ENCODE measurements at regions not wholly inside any gene's neighbourhood (a gene's known extent, or its start where the extent isn't known, plus 50 kb on each side); places are given as distances from the start of the nearest gene placed in this dataset.

- TF ChIP-seq ZZZ3 (IDR thresholded peaks at IDR 0.05; ENCODE audit: control insufficient read depth, insufficient read length, low read depth) = no peak
- TF ChIP-seq, protein P1, sequence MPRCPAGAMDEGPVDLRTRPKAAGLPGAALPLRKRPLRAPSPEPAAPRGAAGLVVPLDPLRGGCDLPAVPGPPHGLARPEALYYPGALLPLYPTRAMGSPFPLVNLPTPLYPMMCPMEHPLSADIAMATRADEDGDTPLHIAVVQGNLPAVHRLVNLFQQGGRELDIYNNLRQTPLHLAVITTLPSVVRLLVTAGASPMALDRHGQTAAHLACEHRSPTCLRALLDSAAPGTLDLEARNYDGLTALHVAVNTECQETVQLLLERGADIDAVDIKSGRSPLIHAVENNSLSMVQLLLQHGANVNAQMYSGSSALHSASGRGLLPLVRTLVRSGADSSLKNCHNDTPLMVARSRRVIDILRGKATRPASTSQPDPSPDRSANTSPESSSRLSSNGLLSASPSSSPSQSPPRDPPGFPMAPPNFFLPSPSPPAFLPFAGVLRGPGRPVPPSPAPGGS (IDR thresholded peaks at IDR 0.05; ENCODE audit: borderline replicate concordance, insufficient read depth, low read depth, low read length, poor library complexity, severe bottlenecking) = no peak
Measured at GRCh38 chr15:85311647-85312046, 68.8 kb upstream of the AKAP13 start (continued).

DNA sequence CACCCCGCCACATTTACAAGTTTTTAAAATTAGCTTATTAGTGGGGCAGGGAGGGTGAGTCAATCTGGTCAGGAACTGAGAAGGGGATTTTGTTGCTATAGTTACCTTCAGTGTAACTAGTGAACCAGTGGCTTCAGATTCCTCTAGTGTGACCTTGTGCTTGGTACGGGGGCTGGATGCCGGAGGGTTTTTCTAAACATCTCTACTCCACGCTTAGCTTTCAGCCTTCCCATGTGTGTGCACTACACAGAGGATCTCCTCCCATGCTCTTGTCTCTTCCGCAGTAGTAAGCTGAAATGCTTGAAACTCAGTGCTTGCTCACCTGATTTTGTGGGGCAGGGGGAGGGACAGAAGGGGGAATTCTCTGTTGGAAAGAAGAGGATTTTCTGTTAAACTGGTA lies 67.9 kb upstream of the AKAP13 start:
- Histone ChIP-seq H4K20me1 (ENCODE audit: control insufficient read depth, insufficient read depth) (no peaks in the 10 kb centered on the region), H2AFZ (ENCODE audit: control insufficient read depth, low read depth, low read length) (peak overlapping the region; percentile 93), H3K4me1 (ENCODE audit: control insufficient read depth, insufficient read depth, low read length) (peaks cover 36% of the 10 kb centered on the region), H3K79me2 (ENCODE audit: control insufficient read depth, insufficient read depth, low read length) (no peaks in the 10 kb centered on the region), H3K4me3 (peak overlapping the region; percentile 39), H3K27me3 (replicated peaks in 1 of 2; ENCODE audit: control insufficient read depth in 2 of 2, insufficient read depth in 2 of 2, low read length in 1 of 2) (no peaks in the 10 kb centered on the region), H3K4me2 (ENCODE audit: control insufficient read depth, insufficient read depth) (peak overlapping the region; percentile 78), H3K9ac (ENCODE audit: control insufficient read depth, insufficient read depth, low read length) (peak overlapping the region; percentile 39), H3K9me3 (replicated peaks; ENCODE audit: control insufficient read depth, insufficient read depth, low read length) (no peaks in the 10 kb centered on the region; the same call in 1 of the 3 replicates), H3K36me3 (ENCODE audit: control insufficient read depth in 2 of 2, insufficient read depth in 2 of 2, low read length in 1 of 2) (no peaks in the 10 kb centered on the region), H3K27ac (ENCODE audit: control insufficient read depth, insufficient read depth) (peak overlapping the region; percentile 84)
- ChIA-PET RAD21 (ENCODE audit: unreplicated experiment) (interaction anchor here (0.8 to 8.5 kb wide), 19 partner anchors 9 to 399 kb away, joined by 3 to 112 read pairs (median 5); partner anchors contain the start of gene AKAP13), CTCF (interaction anchor here (0.9 to 8.0 kb wide), 17 partner anchors 11 to 417 kb away, joined by 3 to 115 read pairs (median 4); no protein-coding TSS in a partner anchor), SMC1A (ENCODE audit: uncharacterized antibody, unreplicated experiment) (interaction anchor here (1.0 to 9.5 kb wide), 27 partner anchors 9 to 380 kb away, joined by 3 to 177 read pairs (median 6); no protein-coding TSS in a partner anchor), POLR2A (interaction anchor here (0.6 to 2.7 kb wide), 14 partner anchors 9 to 576 kb away, joined by 3 to 16 read pairs (median 4); partner anchors contain the start of gene AKAP13)
- intact Hi-C loops (cut with micrococcal nuclease; ENCODE audit: unreplicated experiment) = loop anchor here (10.0 kb wide), 1 partner anchor 392 kb away; no protein-coding TSS in a partner anchor
- in situ Hi-C loops (cut with MboI) = no loop called here
- DNase-seq (ENCODE audit: low read depth, low spot score) (peak; percentile 77), ATAC-seq (peak; percentile 98), FAIRE-seq (peak; percentile 52)
- no TSS peak for BruUV-seq (replicated peaks)
- 1% methylated on average over 5 of the region's 5 CpGs for WGBS (ENCODE audit: insufficient coverage, insufficient replicate concordance, low lambda C conversion rate, missing lambda C conversion rate)
- TF ChIP-seq BHLHE40 (IDR thresholded peaks at IDR 0.05; ENCODE audit: borderline replicate concordance in 1 of 2, low read depth in 2 of 2, low read length in 1 of 2) = no peak
- peak; percentile 93 for TF ChIP-seq BMI1 (IDR thresholded peaks at IDR 0.05; ENCODE audit: borderline replicate concordance)
- peak; percentile 49; the same call in 1 of the 2 replicates for TF ChIP-seq MXI1 (IDR thresholded peaks at IDR 0.05; ENCODE audit: low read depth, low read length)
- TF ChIP-seq MAX (IDR thresholded peaks at IDR 0.05; ENCODE audit: low read depth, low read length) = no peak
- TF ChIP-seq GATAD2B (conservative IDR thresholded peaks at IDR 0.05; ENCODE audit: low read depth) = no peak
- no peak for TF ChIP-seq IRF4 (IDR thresholded peaks at IDR 0.05; ENCODE audit: low read depth, low read length)
- TF ChIP-seq BACH1 (IDR thresholded peaks at IDR 0.05; ENCODE audit: borderline replicate concordance) = peak; percentile 45; the same call in 1 of the 2 replicates
- peak; percentile 74; the same call in 1 of the 2 replicates for TF ChIP-seq POLR2AphosphoS5 (IDR thresholded peaks at IDR 0.05; ENCODE audit: low read length)
- peak; percentile 52 for TF ChIP-seq JUNB (IDR thresholded peaks at IDR 0.05)
- TF ChIP-seq, protein P2, sequence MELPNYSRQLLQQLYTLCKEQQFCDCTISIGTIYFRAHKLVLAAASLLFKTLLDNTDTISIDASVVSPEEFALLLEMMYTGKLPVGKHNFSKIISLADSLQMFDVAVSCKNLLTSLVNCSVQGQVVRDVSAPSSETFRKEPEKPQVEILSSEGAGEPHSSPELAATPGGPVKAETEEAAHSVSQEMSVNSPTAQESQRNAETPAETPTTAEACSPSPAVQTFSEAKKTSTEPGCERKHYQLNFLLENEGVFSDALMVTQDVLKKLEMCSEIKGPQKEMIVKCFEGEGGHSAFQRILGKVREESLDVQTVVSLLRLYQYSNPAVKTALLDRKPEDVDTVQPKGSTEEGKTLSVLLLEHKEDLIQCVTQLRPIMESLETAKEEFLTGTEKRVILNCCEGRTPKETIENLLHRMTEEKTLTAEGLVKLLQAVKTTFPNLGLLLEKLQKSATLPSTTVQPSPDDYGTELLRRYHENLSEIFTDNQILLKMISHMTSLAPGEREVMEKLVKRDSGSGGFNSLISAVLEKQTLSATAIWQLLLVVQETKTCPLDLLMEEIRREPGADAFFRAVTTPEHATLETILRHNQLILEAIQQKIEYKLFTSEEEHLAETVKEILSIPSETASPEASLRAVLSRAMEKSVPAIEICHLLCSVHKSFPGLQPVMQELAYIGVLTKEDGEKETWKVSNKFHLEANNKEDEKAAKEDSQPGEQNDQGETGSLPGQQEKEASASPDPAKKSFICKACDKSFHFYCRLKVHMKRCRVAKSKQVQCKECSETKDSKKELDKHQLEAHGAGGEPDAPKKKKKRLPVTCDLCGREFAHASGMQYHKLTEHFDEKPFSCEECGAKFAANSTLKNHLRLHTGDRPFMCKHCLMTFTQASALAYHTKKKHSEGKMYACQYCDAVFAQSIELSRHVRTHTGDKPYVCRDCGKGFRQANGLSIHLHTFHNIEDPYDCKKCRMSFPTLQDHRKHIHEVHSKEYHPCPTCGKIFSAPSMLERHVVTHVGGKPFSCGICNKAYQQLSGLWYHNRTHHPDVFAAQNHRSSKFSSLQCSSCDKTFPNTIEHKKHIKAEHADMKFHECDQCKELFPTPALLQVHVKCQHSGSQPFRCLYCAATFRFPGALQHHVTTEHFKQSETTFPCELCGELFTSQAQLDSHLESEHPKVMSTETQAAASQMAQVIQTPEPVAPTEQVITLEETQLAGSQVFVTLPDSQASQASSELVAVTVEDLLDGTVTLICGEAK (IDR thresholded peaks at IDR 0.05; ENCODE audit: borderline replicate concordance) = no peak
- TF ChIP-seq RUNX3 (IDR thresholded peaks at IDR 0.05; ENCODE audit: low read length) = peak; percentile 48
- 0 out of 2 replicates have a peak, but pooled peaks have one; percentile 6 for TF ChIP-seq HDGF (IDR thresholded peaks at IDR 0.05)
- peak; percentile 38; the same call in 1 of the 2 replicates for TF ChIP-seq POLR2A (IDR thresholded peaks at IDR 0.05; ENCODE audit: low read depth, low read length)
- TF ChIP-seq ATF2 (IDR thresholded peaks at IDR 0.05; ENCODE audit: low read length) = no peak; the same call in 1 of the 2 replicates

All from GM12878 (cell line).